ENCODE measurements at regions not wholly inside any gene's neighbourhood (a gene's known extent, or its start where the extent isn't known, plus 50 kb on each side); places are given as distances from the start of the nearest gene placed in this dataset.

DNA sequence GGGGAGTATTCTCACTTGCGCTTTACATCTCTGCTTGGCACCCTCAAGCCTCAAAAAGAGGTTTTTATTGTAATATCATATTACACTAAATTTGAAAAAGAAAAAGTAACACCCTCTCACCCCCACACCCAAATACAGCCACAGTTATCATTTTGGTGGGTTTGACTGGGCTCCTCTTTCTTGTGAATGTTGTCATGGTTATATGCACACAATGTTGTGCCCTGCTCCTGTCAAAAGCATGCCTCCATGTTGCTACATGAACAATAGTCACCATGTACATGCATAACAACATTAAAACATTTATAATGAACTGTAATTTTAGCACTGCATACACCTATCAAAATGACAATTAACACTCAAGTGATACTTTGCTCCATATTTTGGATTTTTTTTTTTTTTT is 100.2 kb downstream of the BCL2L11 start:
- TF ChIP-seq CTCF (conservative IDR thresholded peaks at IDR 0.05; ENCODE audit: low read length), result no peak
- no peak for TF ChIP-seq EZH2phosphoT487 (IDR thresholded peaks at IDR 0.05; ENCODE audit: borderline replicate concordance)
